Effector memory CD8-positive, alpha-beta T cell (primary cell): ENCODE measurements at regions not wholly inside any gene's neighbourhood (a gene's known extent, or its start where the extent isn't known, plus 50 kb on each side); places are given as distances from the start of the nearest gene placed in this dataset.

Experiments used
- ATAC-seq: fragments of 150-1000 bp; cut with Tn5 transposase; replicated peaks from 2 replicates; pipeline ENCODE4 v1.10.0; 2021; ENCODE audit warnings: mild to moderate bottlenecking, moderate library complexity
- DNase-seq, 3 experiments: peaks; one replicate each; pipeline ENCODE4 v3.0.0; 2021
- H3K27ac Mint-ChIP-seq, 2 donors: one replicate each; pipeline ENCODE4 v1.8.0; 2022; ENCODE audit warnings: mild to moderate bottlenecking in 2 of 2, mixed read lengths in 2 of 2, moderate library complexity in 2 of 2
- H3K27me3 Mint-ChIP-seq, 2 donors: one replicate each; pipeline ENCODE4 v1.8.0; 2022; ENCODE audit warnings: mixed read lengths in 2 of 2
- H3K36me3 Mint-ChIP-seq: one replicate; pipeline ENCODE4 v1.8.0; 2022; ENCODE audit warnings: mild to moderate bottlenecking, moderate library complexity, mixed read lengths; ENCODE audit not compliant: insufficient read depth
- H3K4me1 Mint-ChIP-seq, 2 donors: one replicate each; pipeline ENCODE4 v1.8.0; 2022; ENCODE audit warnings: low read depth in 2 of 2, mixed read lengths in 2 of 2
- H3K4me3 Mint-ChIP-seq, 2 donors: one replicate each; pipeline ENCODE4 v1.8.0; 2022; ENCODE audit warnings: mild to moderate bottlenecking in 2 of 2, mixed read lengths in 2 of 2, moderate library complexity in 2 of 2
- H3K9me3 Mint-ChIP-seq, 2 donors: one replicate each; pipeline ENCODE4 v1.8.0; 2022; ENCODE audit warnings: mixed read lengths in 2 of 2

GRCh38 chr2:11997142-11997541 lies 250.7 kb downstream of the LPIN1 start:
- Mint-ChIP-seq H3K27me3 (peaks cover 74 to 84% of the 10 kb centered on the region in 2 donors), H3K9me3 (peaks cover 3 to 13% of the 10 kb centered on the region in 2 donors), H3K4me1 (peaks cover 2 to 3% of the 10 kb centered on the region in 2 donors), H3K27ac (no peak overlapping the region), H3K4me3 (no peak overlapping the region), H3K36me3 (no peaks in the 10 kb centered on the region)
- ATAC-seq: peak; percentile 27
- DNase-seq: no peak

GRCh38 chr2:11998218-11998617 lies 251.8 kb downstream of the LPIN1 start:
- no peak overlapping the region for H3K27ac Mint-ChIP-seq
- H3K9me3 Mint-ChIP-seq: peaks cover 3 to 13% of the 10 kb centered on the region in 2 donors
- DNase-seq (no peak), ATAC-seq (peak; percentile 68)
- peaks cover 74 to 84% of the 10 kb centered on the region in 2 donors for H3K27me3 Mint-ChIP-seq
- H3K4me1 Mint-ChIP-seq: peaks cover 2 to 5% of the 10 kb centered on the region in 2 donors
- H3K36me3 Mint-ChIP-seq: no peaks in the 10 kb centered on the region
- H3K4me3 Mint-ChIP-seq: no peak overlapping the region

- Mint-ChIP-seq H3K27ac (no peak overlapping the region), H3K4me1 (peaks cover 2 to 5% of the 10 kb centered on the region in 2 donors), H3K27me3 (peaks cover 74 to 84% of the 10 kb centered on the region in 2 donors), H3K36me3 (no peaks in the 10 kb centered on the region), H3K9me3 (peaks cover 3 to 9% of the 10 kb centered on the region in 2 donors), H3K4me3 (no peak overlapping the region)
- DNase-seq (no peak), ATAC-seq (no peak)
Observed at GRCh38 chr2:11998626-11999378, 252.4 kb downstream of the LPIN1 start.

- no peak overlapping the region for H3K27ac Mint-ChIP-seq
- H3K27me3 Mint-ChIP-seq: peaks cover 73 to 76% of the 10 kb centered on the region in 2 donors
- ATAC-seq (no peak), DNase-seq (no peak)
- H3K9me3 Mint-ChIP-seq: no peaks in the 10 kb centered on the region
- peaks cover 4% of the 10 kb centered on the region for H3K36me3 Mint-ChIP-seq
- H3K4me3 Mint-ChIP-seq: no peak overlapping the region
- peaks cover 13 to 21% of the 10 kb centered on the region in 2 donors for H3K4me1 Mint-ChIP-seq
Observed at GRCh38 chr2:12001621-12002020, 255.2 kb downstream of the LPIN1 start.

GRCh38 chr2:12002215-12002614 lies 255.8 kb downstream of the LPIN1 start:
- ATAC-seq (no peak), DNase-seq (no peak)
- peaks cover 75 to 80% of the 10 kb centered on the region in 2 donors for H3K27me3 Mint-ChIP-seq
- H3K4me3 Mint-ChIP-seq: no peak overlapping the region
- H3K9me3 Mint-ChIP-seq: no peaks in the 10 kb centered on the region
- H3K36me3 Mint-ChIP-seq: peaks cover 4% of the 10 kb centered on the region
- H3K4me1 Mint-ChIP-seq: peaks cover 13 to 25% of the 10 kb centered on the region in 2 donors
- no peak overlapping the region for H3K27ac Mint-ChIP-seq

- ATAC-seq: no peak
- Mint-ChIP-seq H3K4me1 (peaks cover 13 to 30% of the 10 kb centered on the region in 2 donors), H3K4me3 (no peak overlapping the region), H3K9me3 (no peaks in the 10 kb centered on the region), H3K27me3 (peaks cover 76 to 83% of the 10 kb centered on the region in 2 donors), H3K36me3 (peaks cover 4% of the 10 kb centered on the region), H3K27ac (no peak overlapping the region)
- DNase-seq: no peak
Observed at GRCh38 chr2:12004713-12005112, 258.3 kb downstream of the LPIN1 start.

- ATAC-seq (peak; percentile 99), DNase-seq (peak; percentile 77 to 87 (median 79))
- H3K27ac Mint-ChIP-seq: no peak overlapping the region
- H3K4me1 Mint-ChIP-seq: peaks cover 13 to 30% of the 10 kb centered on the region in 2 donors
- H3K4me3 Mint-ChIP-seq: peak overlapping the region; percentile 3 to 25
- peaks cover 4% of the 10 kb centered on the region for H3K36me3 Mint-ChIP-seq
- H3K27me3 Mint-ChIP-seq: peaks cover 76 to 83% of the 10 kb centered on the region in 2 donors
- no peaks in the 10 kb centered on the region for H3K9me3 Mint-ChIP-seq
Observed at GRCh38 chr2:12005886-12006681, 259.7 kb downstream of the LPIN1 start.

- Mint-ChIP-seq H3K9me3 (no peaks in the 10 kb centered on the region), H3K27me3 (peaks cover 76 to 83% of the 10 kb centered on the region in 2 donors), H3K4me3 (no peak overlapping the region), H3K27ac (no peak overlapping the region), H3K4me1 (peaks cover 13 to 30% of the 10 kb centered on the region in 2 donors), H3K36me3 (peaks cover 4% of the 10 kb centered on the region)
- no peak for DNase-seq
- ATAC-seq: no peak
Observed at GRCh38 chr2:12006850-12007249, 260.4 kb downstream of the LPIN1 start.

GRCh38 chr2:12007282-12007681 lies 260.9 kb downstream of the LPIN1 start:
- ATAC-seq (no peak), DNase-seq (no peak)
- Mint-ChIP-seq H3K27ac (no peak overlapping the region), H3K27me3 (peaks cover 76 to 83% of the 10 kb centered on the region in 2 donors), H3K9me3 (no peaks in the 10 kb centered on the region), H3K4me3 (no peak overlapping the region), H3K4me1 (peaks cover 12 to 26% of the 10 kb centered on the region in 2 donors), H3K36me3 (peaks cover 4% of the 10 kb centered on the region)

- no peak for DNase-seq
- no peak for ATAC-seq
Observed at GRCh38 chr2:12008425-12009061, 262.1 kb downstream of the LPIN1 start.

GRCh38 chr2:12009323-12009905 lies 263.0 kb downstream of the LPIN1 start:
- DNase-seq: no peak
- no peaks in the 10 kb centered on the region for H3K9me3 Mint-ChIP-seq
- ATAC-seq: no peak
- H3K36me3 Mint-ChIP-seq: peaks cover 4% of the 10 kb centered on the region
- H3K4me3 Mint-ChIP-seq: no peak overlapping the region
- peaks cover 76 to 83% of the 10 kb centered on the region in 2 donors for H3K27me3 Mint-ChIP-seq
- H3K27ac Mint-ChIP-seq: no peak overlapping the region
- H3K4me1 Mint-ChIP-seq: peaks cover 12 to 26% of the 10 kb centered on the region in 2 donors

More at GRCh38 chr2:12008425-12009061, 262.1 kb downstream of the LPIN1 start:
- peaks cover 4% of the 10 kb centered on the region for H3K36me3 Mint-ChIP-seq
- peaks cover 12 to 26% of the 10 kb centered on the region in 2 donors for H3K4me1 Mint-ChIP-seq
- peaks cover 75 to 83% of the 10 kb centered on the region in 2 donors for H3K27me3 Mint-ChIP-seq
- no peaks in the 10 kb centered on the region for H3K9me3 Mint-ChIP-seq
- H3K27ac Mint-ChIP-seq: no peak overlapping the region
- H3K4me3 Mint-ChIP-seq: no peak overlapping the region

GRCh38 chr2:12010059-12010458 lies 263.6 kb downstream of the LPIN1 start:
- Mint-ChIP-seq H3K36me3 (peaks cover 4% of the 10 kb centered on the region), H3K27me3 (peaks cover 77 to 83% of the 10 kb centered on the region in 2 donors), H3K9me3 (no peaks in the 10 kb centered on the region), H3K27ac (no peak overlapping the region), H3K4me3 (no peak overlapping the region), H3K4me1 (peaks cover 6 to 19% of the 10 kb centered on the region in 2 donors)
- ATAC-seq: no peak
- no peak for DNase-seq

GRCh38 chr2:12010779-12011178 lies 264.3 kb downstream of the LPIN1 start:
- ATAC-seq (no peak), DNase-seq (no peak)
- Mint-ChIP-seq H3K9me3 (no peaks in the 10 kb centered on the region), H3K4me3 (no peak overlapping the region), H3K4me1 (peaks cover 6 to 17% of the 10 kb centered on the region in 2 donors), H3K27me3 (peaks cover 83 to 90% of the 10 kb centered on the region in 2 donors), H3K27ac (no peak overlapping the region), H3K36me3 (peaks cover 4% of the 10 kb centered on the region)
